GM20000 (cell line): ENCODE measurements at regions not wholly inside any gene's neighbourhood (a gene's known extent, or its start where the extent isn't known, plus 50 kb on each side); places are given as distances from the start of the nearest gene placed in this dataset.

Experiments
- DNase-seq: peaks from one replicate; pipeline ENCODE4 v3.0.0; 2012; ENCODE audit warnings: low spot score
- TF ChIP-seq, protein P1 (sequence below): IDR thresholded peaks from 2 replicates; pipeline ENCODE4 v1.5.1; 2012; ENCODE audit warnings: mild to moderate bottlenecking, control low read depth; ENCODE audit errors: extremely low read depth, missing control alignments

- TF ChIP-seq, protein P1, sequence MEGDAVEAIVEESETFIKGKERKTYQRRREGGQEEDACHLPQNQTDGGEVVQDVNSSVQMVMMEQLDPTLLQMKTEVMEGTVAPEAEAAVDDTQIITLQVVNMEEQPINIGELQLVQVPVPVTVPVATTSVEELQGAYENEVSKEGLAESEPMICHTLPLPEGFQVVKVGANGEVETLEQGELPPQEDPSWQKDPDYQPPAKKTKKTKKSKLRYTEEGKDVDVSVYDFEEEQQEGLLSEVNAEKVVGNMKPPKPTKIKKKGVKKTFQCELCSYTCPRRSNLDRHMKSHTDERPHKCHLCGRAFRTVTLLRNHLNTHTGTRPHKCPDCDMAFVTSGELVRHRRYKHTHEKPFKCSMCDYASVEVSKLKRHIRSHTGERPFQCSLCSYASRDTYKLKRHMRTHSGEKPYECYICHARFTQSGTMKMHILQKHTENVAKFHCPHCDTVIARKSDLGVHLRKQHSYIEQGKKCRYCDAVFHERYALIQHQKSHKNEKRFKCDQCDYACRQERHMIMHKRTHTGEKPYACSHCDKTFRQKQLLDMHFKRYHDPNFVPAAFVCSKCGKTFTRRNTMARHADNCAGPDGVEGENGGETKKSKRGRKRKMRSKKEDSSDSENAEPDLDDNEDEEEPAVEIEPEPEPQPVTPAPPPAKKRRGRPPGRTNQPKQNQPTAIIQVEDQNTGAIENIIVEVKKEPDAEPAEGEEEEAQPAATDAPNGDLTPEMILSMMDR = no peak
- DNase-seq = no peak
These were observed 389.5 kb downstream of the HTR1A start for GRCh38 chr5:63572740-63573139.

- TF ChIP-seq, protein P1 = no peak
- DNase-seq = no peak
These were observed 391.5 kb downstream of the HTR1A start for GRCh38 chr5:63570752-63571151.

DNA sequence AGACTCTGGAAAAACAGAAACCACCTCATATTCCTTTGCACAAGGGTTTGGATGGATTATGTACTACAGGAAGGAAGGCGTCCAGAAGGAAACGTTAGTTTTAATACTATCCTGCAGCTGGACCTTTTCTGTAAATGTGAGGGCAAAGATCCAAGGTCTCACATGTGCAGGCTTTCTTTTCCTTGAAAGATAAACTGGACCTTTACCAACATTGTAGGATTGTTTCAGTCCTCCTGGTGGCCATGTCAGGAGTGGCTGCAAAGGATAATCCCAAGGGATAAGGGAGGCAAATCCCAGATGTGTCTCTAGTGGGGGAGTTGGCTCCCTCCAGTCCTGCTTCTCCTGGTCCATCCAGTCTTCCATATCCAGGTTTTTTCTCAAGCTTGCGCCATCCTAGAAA, 397.5 kb downstream of the HTR1A start:
- DNase-seq = no peak
- TF ChIP-seq, protein P1 = no peak

DNA sequence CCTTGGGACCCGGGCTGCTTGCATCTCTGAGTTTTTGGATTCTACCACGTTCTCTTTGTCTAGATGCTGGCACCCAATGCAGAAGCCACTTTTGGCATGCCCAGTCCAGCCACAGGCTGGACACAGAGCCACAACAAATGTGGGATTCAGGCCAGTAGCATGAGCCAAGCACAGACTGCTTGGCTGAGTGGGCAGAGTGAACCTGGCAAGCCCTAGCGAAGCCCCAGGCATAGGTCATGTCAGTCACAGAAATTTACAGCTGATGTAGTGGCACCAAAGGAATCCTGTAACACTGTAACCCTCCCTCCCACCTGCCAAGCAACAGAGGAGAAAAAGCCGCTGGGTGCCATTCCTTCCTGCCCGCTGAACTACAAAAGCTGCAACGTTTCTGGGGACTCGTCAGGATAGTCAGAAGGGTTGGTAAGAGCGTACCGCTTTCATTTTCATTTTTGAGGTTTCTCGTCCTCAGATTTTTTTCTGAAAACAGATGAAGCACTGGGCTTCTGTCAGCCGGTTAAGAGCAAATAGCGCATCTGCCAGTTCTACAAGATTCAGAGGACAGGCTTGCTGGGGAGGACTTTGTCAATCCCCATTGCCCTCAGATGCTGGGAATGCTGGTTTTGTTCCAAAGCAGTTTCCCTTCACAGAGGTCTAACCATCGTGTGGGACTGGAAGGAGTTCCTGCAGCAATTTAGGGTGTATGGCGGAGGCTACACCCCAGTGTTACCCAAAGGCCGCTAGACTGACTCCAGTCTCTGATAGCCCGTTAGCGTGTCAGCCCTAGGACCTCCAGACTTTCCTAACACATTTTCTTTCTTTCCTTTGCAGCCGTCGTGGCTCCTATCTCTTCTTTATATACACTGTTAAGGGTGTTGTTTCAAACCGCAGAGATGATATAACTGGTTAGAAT, 399.0 kb downstream of the HTR1A start:
- TF ChIP-seq, protein P1 = no peak
- DNase-seq = no peak

- no peak for DNase-seq
- TF ChIP-seq, protein P1 = no peak
These were observed 406.4 kb downstream of the HTR1A start for GRCh38 chr5:63555874-63556273.

- no peak for DNase-seq
- TF ChIP-seq, protein P1 = no peak
These were observed 408.1 kb downstream of the HTR1A start for GRCh38 chr5:63554191-63554590.

- DNase-seq = no peak
- TF ChIP-seq, protein P1 = no peak
These were observed 409.2 kb downstream of the HTR1A start for GRCh38 chr5:63553073-63553472.
